22Rv1 (cell line): ENCODE measurements at regions not wholly inside any gene's neighbourhood (a gene's known extent, or its start where the extent isn't known, plus 50 kb on each side); places are given as distances from the start of the nearest gene placed in this dataset.

Experiments
- CTCF ChIP-seq: fragments of 450-650 bp; IDR thresholded peaks from 2 replicates; pipeline ENCODE4 v1.5.1; 2017; ENCODE audit warnings: mild to moderate bottlenecking
- ZFX ChIP-seq: fragments of 450-650 bp; IDR thresholded peaks from 2 replicates; pipeline ENCODE4 v1.6.1; 2017; ENCODE audit warnings: antibody characterized with exemption, borderline replicate concordance

- TF ChIP-seq CTCF (no peak), ZFX (no peak)
Observed at GRCh38 chr4:26104056-26104685, 190.2 kb downstream of the SMIM20 start.
